ENCODE measurements at regions not wholly inside any gene's neighbourhood (a gene's known extent, or its start where the extent isn't known, plus 50 kb on each side); places are given as distances from the start of the nearest gene placed in this dataset.

GRCh38 chr7:85840554-85840953 is 653.7 kb upstream of the SEMA3D start:
- no peaks in the 10 kb centered on the region for H3K27me3 ChIP-seq (ENCODE audit: low read depth)
- in situ Hi-C loops (cut with MboI; ENCODE audit: low sequenced_read_pairs) = no loop called here
- H3K4me1 ChIP-seq = no peaks in the 10 kb centered on the region
- H3K9me3 ChIP-seq = no peaks in the 10 kb centered on the region
- DNase-seq (ENCODE audit: low spot score in 2 of 2) = no peak
- H3K36me3 ChIP-seq (replicated peaks) = no peaks in the 10 kb centered on the region
- H3K4me3 ChIP-seq = no peak overlapping the region

- H3K27me3 ChIP-seq (ENCODE audit: low read depth) = no peaks in the 10 kb centered on the region
- no peaks in the 10 kb centered on the region for H3K9me3 ChIP-seq
- in situ Hi-C loops (cut with MboI; ENCODE audit: low sequenced_read_pairs) = no loop called here
- DNase-seq (ENCODE audit: low spot score in 2 of 2) = no peak
- no peaks in the 10 kb centered on the region for H3K4me1 ChIP-seq
- no peak overlapping the region for H3K4me3 ChIP-seq
- H3K36me3 ChIP-seq (replicated peaks) = no peaks in the 10 kb centered on the region
These were observed 646.2 kb upstream of the SEMA3D start for GRCh38 chr7:85833066-85833465.

DNA sequence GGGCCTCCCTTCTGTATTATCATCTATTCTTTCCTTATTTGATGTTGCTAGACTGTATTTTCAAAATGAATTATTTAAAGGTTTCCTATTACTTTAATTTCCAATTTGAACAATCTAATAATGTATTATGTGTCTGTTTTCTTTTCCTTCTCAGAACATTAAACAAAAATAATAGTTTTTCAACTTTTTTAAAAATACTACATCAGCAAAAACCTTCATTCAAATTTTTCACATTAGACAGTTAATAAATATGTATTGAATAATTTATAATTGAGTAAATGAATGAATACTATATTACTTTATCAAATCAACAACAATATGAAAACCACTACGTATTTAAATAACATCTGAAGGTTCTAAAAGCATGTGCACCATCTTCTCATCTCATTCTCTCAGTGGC is 644.1 kb upstream of the SEMA3D start:
- H3K9me3 ChIP-seq = no peaks in the 10 kb centered on the region
- H3K36me3 ChIP-seq (replicated peaks) = no peaks in the 10 kb centered on the region
- no peak overlapping the region for H3K4me3 ChIP-seq
- no peaks in the 10 kb centered on the region for H3K27me3 ChIP-seq (ENCODE audit: low read depth)
- in situ Hi-C loops (cut with MboI; ENCODE audit: low sequenced_read_pairs) = no loop called here
- no peaks in the 10 kb centered on the region for H3K4me1 ChIP-seq
- DNase-seq (ENCODE audit: low spot score in 2 of 2) = no peak

DNA sequence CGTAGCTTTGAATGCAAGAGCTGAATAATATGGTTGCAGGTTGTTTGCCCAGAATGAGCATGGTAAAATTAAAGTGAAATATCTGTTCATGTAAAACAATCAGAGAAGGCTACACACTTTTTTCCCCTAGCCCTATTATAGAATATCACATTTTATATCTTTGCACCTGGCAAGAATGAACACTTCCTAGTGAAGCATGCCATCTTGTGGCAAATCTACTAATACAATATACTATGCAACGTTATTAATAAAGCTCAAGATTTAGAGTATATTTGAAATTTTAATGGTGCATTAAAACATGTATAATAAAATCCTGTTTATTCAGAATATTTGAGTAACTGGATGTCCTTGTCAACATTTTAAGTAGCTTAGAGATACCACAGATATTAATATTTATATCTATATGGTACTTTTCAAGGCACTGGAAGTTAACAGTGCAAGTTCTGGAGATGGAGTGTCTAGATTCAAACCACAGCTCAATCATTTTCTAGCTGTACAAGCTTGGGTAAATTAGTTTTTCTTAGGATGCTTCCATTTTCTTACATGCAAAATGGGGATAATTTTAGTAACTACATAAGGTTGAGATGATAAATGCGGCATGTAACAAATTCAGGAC is 643.1 kb upstream of the SEMA3D start:
- Histone ChIP-seq H3K4me1 (no peaks in the 10 kb centered on the region), H3K9me3 (no peaks in the 10 kb centered on the region), H3K36me3 (replicated peaks) (no peaks in the 10 kb centered on the region), H3K4me3 (no peak overlapping the region), H3K27me3 (ENCODE audit: low read depth) (no peaks in the 10 kb centered on the region)
- DNase-seq (ENCODE audit: low spot score in 2 of 2) = no peak
- in situ Hi-C loops (cut with MboI; ENCODE audit: low sequenced_read_pairs) = no loop called here

- DNase-seq (ENCODE audit: low spot score in 2 of 2) = no peak
- no peaks in the 10 kb centered on the region for H3K27me3 ChIP-seq (ENCODE audit: low read depth)
- in situ Hi-C loops (cut with MboI; ENCODE audit: low sequenced_read_pairs) = no loop called here
These were observed 642.3 kb upstream of the SEMA3D start for GRCh38 chr7:85829176-85829575.

GRCh38 chr7:85828614-85829013 is 641.8 kb upstream of the SEMA3D start:
- in situ Hi-C loops (cut with MboI; ENCODE audit: low sequenced_read_pairs) = no loop called here
- Histone ChIP-seq H3K27me3 (ENCODE audit: low read depth) (peaks cover 3% of the 10 kb centered on the region; the same call in 1 of the 2 replicates), H3K4me3 (no peak overlapping the region), H3K36me3 (replicated peaks) (no peaks in the 10 kb centered on the region), H3K9me3 (no peaks in the 10 kb centered on the region), H3K4me1 (no peaks in the 10 kb centered on the region)
- DNase-seq (ENCODE audit: low spot score in 2 of 2) = no peak

More at GRCh38 chr7:85829176-85829575, 642.3 kb upstream of the SEMA3D start:
- no peaks in the 10 kb centered on the region for H3K36me3 ChIP-seq (replicated peaks)
- H3K4me3 ChIP-seq = no peak overlapping the region
- H3K9me3 ChIP-seq = no peaks in the 10 kb centered on the region
- H3K4me1 ChIP-seq = no peaks in the 10 kb centered on the region

GRCh38 chr7:85823396-85824080 is 636.7 kb upstream of the SEMA3D start:
- Histone ChIP-seq H3K36me3 (replicated peaks) (no peaks in the 10 kb centered on the region), H3K4me1 (no peaks in the 10 kb centered on the region), H3K27me3 (ENCODE audit: low read depth) (peaks cover 4% of the 10 kb centered on the region; the same call in 1 of the 2 replicates), H3K4me3 (no peak overlapping the region), H3K9me3 (no peaks in the 10 kb centered on the region)
- in situ Hi-C loops (cut with MboI; ENCODE audit: low sequenced_read_pairs) = no loop called here
- no peak for DNase-seq (ENCODE audit: low spot score in 2 of 2)

GRCh38 chr7:85821926-85822325 is 635.1 kb upstream of the SEMA3D start:
- H3K4me1 ChIP-seq = no peaks in the 10 kb centered on the region
- no peaks in the 10 kb centered on the region for H3K36me3 ChIP-seq (replicated peaks)
- H3K27me3 ChIP-seq (ENCODE audit: low read depth) = peaks cover 4% of the 10 kb centered on the region; the same call in 1 of the 2 replicates
- no peak for DNase-seq (ENCODE audit: low spot score in 2 of 2)
- in situ Hi-C loops (cut with MboI; ENCODE audit: low sequenced_read_pairs) = no loop called here
- H3K9me3 ChIP-seq = no peaks in the 10 kb centered on the region
- no peak overlapping the region for H3K4me3 ChIP-seq

DNA sequence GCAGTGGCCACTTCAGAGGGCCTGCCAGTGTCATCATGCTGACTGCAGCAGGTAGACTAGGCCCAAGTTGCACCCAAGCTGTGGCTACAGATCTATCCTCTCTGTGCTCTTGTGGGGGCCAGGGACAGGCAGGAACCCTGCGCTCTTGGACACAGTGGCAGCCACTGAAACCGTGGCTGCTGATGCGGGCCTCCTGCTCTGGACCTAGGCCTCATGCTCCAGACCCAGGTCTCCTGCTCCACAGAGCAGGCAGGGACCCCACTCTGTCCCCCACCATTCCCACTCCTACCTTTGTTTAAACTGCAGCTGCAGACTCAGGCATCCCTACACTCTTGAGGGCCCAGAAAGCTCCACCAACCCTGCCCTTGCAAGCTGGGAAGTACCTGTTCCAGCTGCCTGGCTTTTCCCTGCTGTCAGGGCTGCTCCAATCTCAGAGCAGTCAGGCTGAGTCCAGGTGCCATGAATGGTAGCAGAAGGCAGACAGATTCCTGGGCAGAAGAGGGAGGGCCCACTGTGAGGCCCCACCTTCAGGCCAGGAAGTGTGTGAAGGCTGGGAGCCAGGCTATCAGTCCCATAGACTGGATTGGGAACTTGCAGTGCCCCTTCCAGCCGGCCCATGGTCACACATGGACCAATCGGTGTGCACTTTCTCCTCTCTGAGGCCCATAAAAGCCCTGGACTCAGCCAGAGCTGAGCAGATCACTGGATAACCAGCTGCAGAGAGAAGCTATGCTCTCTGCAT is 634.0 kb upstream of the SEMA3D start:
- no peak overlapping the region for H3K4me3 ChIP-seq
- no peaks in the 10 kb centered on the region for H3K9me3 ChIP-seq
- H3K4me1 ChIP-seq = no peaks in the 10 kb centered on the region
- in situ Hi-C loops (cut with MboI; ENCODE audit: low sequenced_read_pairs) = no loop called here
- H3K27me3 ChIP-seq (ENCODE audit: low read depth) = peaks cover 4% of the 10 kb centered on the region; the same call in 1 of the 2 replicates
- DNase-seq (ENCODE audit: low spot score in 2 of 2) = no peak
- H3K36me3 ChIP-seq (replicated peaks) = no peaks in the 10 kb centered on the region

GRCh38 chr7:85815526-85815925 is 628.7 kb upstream of the SEMA3D start:
- in situ Hi-C loops (cut with MboI; ENCODE audit: low sequenced_read_pairs) = no loop called here
- no peak for DNase-seq (ENCODE audit: low spot score in 2 of 2)

GRCh38 chr7:85806321-85806720 is 619.5 kb upstream of the SEMA3D start:
- Histone ChIP-seq H3K36me3 (replicated peaks) (no peaks in the 10 kb centered on the region), H3K4me1 (no peaks in the 10 kb centered on the region), H3K4me3 (no peak overlapping the region), H3K27me3 (ENCODE audit: low read depth) (no peaks in the 10 kb centered on the region), H3K9me3 (no peaks in the 10 kb centered on the region)
- no peak for DNase-seq (ENCODE audit: low spot score in 2 of 2)
- in situ Hi-C loops (cut with MboI; ENCODE audit: low sequenced_read_pairs) = no loop called here

More at GRCh38 chr7:85815526-85815925, 628.7 kb upstream of the SEMA3D start:
- Histone ChIP-seq H3K9me3 (no peaks in the 10 kb centered on the region), H3K4me3 (no peak overlapping the region), H3K4me1 (no peaks in the 10 kb centered on the region), H3K36me3 (replicated peaks) (no peaks in the 10 kb centered on the region), H3K27me3 (ENCODE audit: low read depth) (no peaks in the 10 kb centered on the region)

- in situ Hi-C loops (cut with MboI; ENCODE audit: low sequenced_read_pairs) = no loop called here
- Histone ChIP-seq H3K4me3 (no peak overlapping the region), H3K36me3 (replicated peaks) (no peaks in the 10 kb centered on the region), H3K27me3 (ENCODE audit: low read depth) (no peaks in the 10 kb centered on the region), H3K4me1 (no peaks in the 10 kb centered on the region), H3K9me3 (no peaks in the 10 kb centered on the region)
- no peak for DNase-seq (ENCODE audit: low spot score in 2 of 2)
These were observed 618.8 kb upstream of the SEMA3D start for GRCh38 chr7:85805656-85806055.

DNA sequence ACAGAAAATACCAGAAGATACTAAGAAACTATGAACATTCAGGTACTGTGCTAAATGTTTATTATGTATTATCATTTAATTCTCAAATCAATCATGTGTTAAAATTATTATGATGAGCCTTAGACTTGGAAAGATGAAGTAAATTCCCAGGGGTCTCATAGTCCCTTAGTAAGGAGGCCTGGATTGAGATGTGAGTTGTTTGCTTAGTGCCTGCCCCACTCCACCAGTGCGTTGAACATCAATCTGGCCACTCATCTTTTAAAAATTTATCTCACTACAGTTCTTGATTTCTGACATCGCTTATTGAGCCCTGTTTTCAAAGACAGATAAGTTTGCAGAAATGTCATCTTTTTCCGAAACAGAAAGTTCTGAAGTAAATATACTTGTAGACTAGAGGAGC is 618.4 kb upstream of the SEMA3D start:
- in situ Hi-C loops (cut with MboI; ENCODE audit: low sequenced_read_pairs) = no loop called here
- no peaks in the 10 kb centered on the region for H3K4me1 ChIP-seq
- H3K27me3 ChIP-seq (ENCODE audit: low read depth) = no peaks in the 10 kb centered on the region
- H3K9me3 ChIP-seq = no peaks in the 10 kb centered on the region
- DNase-seq (ENCODE audit: low spot score in 2 of 2) = no peak
- no peak overlapping the region for H3K4me3 ChIP-seq
- no peaks in the 10 kb centered on the region for H3K36me3 ChIP-seq (replicated peaks)

- H3K36me3 ChIP-seq (replicated peaks) = no peaks in the 10 kb centered on the region
- in situ Hi-C loops (cut with MboI; ENCODE audit: low sequenced_read_pairs) = no loop called here
- DNase-seq (ENCODE audit: low spot score in 2 of 2) = no peak
- no peaks in the 10 kb centered on the region for H3K4me1 ChIP-seq
- no peaks in the 10 kb centered on the region for H3K9me3 ChIP-seq
- H3K27me3 ChIP-seq (ENCODE audit: low read depth) = no peaks in the 10 kb centered on the region
- no peak overlapping the region for H3K4me3 ChIP-seq
These were observed 615.4 kb upstream of the SEMA3D start for GRCh38 chr7:85802211-85802610.

All from HAP-1 (cell line).